Tibial nerve (tissue), 4 donors: ENCODE measurements at regions not wholly inside any gene's neighbourhood (a gene's known extent, or its start where the extent isn't known, plus 50 kb on each side); places are given as distances from the start of the nearest gene placed in this dataset.
"Not testable (repeated sequence)": the region's sequence is repeated elsewhere in the genome, so short reads cannot be mapped to it uniquely, and the experiment has no call there.

Experiments used
- CTCF ChIP-seq, 5 experiments: fragments of 200-600 bp in 3 of 5; fragments of 450-650 bp in 2 of 5; sonication (generic) in 3 of 5; IDR thresholded peaks; one replicate each; pipeline ENCODE4 v1.5.1; 2016 to 2019; ENCODE audit warnings: antibody characterized with exemption in 5 of 5, mild to moderate bottlenecking in 3 of 5, moderate library complexity in 2 of 5
- EP300 ChIP-seq, 2 donors: sonication (generic); formaldehyde crosslinking; IDR thresholded peaks; one replicate each; pipeline ENCODE4 v1.6.1; 2017; ENCODE audit warnings: antibody characterized with exemption in 2 of 2, mild to moderate bottlenecking in 1 of 2

GRCh38 chr14:57112072-57112807, 156.5 kb downstream of the EXOC5 start:
- not testable (repeated sequence) for TF ChIP-seq EP300, CTCF (IDR thresholded peaks at IDR 0.05)
